Peyer's patch (tissue), 4 donors: ENCODE measurements at regions not wholly inside any gene's neighbourhood (a gene's known extent, or its start where the extent isn't known, plus 50 kb on each side); places are given as distances from the start of the nearest gene placed in this dataset.

Experiments used
- POLR2A ChIP-seq, 2 donors: fragments of 450-650 bp; IDR thresholded peaks; one replicate each; pipeline ENCODE4 v1.5.1; 2017; ENCODE audit warnings: antibody characterized with exemption in 2 of 2, mild to moderate bottlenecking in 2 of 2, moderate library complexity in 2 of 2
- TF ChIP-seq, protein P1 (sequence below), 6 experiments: fragments of 450-650 bp in 4 of 6; fragments of 200-600 bp in 2 of 6; sonication (generic) in 1 of 6; IDR thresholded peaks; one replicate each; pipeline ENCODE4 v1.5.1; 2017 to 2019; ENCODE audit warnings: antibody characterized with exemption in 6 of 6, mild to moderate bottlenecking in 3 of 6, moderate library complexity in 1 of 6

DNA sequence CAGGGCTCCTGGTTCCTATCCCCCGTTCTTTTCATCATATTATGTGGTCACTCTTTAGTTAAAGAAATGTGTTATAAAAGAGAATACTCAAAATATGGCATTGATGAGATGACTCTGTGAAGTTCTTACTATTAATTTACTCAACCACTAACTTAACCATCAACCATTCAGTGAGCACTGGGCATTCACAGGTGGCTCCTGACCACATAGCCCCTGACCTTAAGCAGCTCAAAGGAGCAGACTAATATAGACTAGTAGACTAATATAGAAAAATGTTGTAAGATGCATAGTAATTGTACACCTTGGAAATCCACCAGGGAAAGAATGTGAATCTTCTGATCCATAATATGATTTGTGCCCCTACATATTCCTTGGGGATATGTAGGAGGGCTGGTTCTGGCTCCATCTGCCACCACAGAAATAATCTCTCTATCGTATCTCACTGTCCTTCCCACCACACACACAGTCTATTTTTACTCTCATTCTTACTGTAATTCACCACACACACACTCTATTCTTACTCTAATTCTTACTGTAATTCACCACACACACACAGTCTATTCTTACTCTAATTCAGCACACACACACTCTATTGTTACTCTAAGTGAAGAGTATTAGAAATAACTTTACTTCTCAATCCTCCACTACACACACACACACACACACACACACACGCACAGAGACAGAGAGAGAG, 188.9 kb upstream of the ITGA4 start:
- TF ChIP-seq, protein P1, sequence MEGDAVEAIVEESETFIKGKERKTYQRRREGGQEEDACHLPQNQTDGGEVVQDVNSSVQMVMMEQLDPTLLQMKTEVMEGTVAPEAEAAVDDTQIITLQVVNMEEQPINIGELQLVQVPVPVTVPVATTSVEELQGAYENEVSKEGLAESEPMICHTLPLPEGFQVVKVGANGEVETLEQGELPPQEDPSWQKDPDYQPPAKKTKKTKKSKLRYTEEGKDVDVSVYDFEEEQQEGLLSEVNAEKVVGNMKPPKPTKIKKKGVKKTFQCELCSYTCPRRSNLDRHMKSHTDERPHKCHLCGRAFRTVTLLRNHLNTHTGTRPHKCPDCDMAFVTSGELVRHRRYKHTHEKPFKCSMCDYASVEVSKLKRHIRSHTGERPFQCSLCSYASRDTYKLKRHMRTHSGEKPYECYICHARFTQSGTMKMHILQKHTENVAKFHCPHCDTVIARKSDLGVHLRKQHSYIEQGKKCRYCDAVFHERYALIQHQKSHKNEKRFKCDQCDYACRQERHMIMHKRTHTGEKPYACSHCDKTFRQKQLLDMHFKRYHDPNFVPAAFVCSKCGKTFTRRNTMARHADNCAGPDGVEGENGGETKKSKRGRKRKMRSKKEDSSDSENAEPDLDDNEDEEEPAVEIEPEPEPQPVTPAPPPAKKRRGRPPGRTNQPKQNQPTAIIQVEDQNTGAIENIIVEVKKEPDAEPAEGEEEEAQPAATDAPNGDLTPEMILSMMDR (IDR thresholded peaks at IDR 0.05), result no peak
- no peak for TF ChIP-seq POLR2A (IDR thresholded peaks at IDR 0.05)
